Activated CD4-positive, alpha-beta T cell treated with anti-CD3 and anti-CD28 coated beads, Interleukin-2, amount 50 U/mL, for 16 hours (primary cell): ENCODE measurements at regions not wholly inside any gene's neighbourhood (a gene's known extent, or its start where the extent isn't known, plus 50 kb on each side); places are given as distances from the start of the nearest gene placed in this dataset.
"Not testable (repeated sequence)": the region's sequence is repeated elsewhere in the genome, so short reads cannot be mapped to it uniquely, and the experiment has no call there.

Experiments used
- DNase-seq: peaks from one replicate; pipeline ENCODE4 v3.0.0-alpha.2; 2020

DNA sequence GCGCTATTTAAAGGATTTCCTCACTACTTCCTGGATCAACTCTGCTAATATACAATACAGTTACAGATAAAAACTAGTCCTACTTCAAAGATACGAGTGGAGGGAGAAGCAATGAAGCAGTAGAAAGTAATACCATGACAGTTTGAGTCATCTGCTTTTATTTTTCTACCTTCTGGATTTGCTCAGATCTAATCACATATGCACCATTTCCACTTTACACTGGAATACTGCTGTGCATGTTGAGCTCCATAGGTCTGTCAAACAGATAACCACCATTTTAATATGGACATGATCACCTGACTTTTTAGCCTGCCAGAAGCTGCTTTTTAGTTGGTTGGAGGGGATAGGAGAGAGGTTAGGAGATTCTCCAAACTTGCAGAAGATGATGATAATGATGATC is 92.5 kb downstream of the MMUT start:
- DNase-seq = no peak

DNA sequence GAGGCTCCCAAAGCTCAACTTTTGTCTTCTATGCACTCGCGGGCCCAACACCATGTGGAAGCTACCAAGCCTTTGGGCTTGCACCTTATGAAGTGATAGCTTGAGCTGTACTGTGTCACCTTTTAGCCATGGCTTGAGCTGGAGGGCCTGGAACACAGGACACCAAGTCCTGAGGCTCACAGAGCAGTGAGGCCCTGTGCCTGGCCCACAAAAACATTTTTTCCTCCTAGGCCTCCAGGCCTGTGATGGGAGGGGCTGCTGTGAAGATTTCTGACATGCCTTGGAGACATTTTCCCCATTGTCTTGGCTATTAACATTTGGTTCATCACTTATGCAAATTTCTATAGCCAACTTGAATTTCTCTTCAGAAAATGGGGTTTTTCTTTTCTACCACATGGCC is 96.5 kb downstream of the MMUT start:
- no peak for DNase-seq

DNA sequence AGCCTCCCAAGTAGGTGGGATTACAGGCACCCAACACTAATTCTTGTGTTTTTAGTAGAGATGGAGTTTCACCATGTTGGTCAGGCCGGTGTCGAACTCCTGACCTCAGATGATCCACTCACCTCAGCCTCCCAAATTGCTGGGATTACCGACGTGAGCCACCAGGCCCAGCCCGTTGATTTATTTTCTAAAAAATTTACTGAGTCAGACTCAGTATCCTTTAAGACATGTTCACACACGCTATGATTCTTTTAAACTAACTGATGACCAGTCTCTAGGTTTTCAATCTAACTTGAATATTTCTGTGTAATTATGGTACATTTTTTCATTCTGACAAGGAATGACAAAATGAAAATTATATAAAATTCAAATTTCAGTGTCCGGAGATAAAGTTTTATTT is 114.5 kb downstream of the MMUT start:
- DNase-seq = no peak

DNA sequence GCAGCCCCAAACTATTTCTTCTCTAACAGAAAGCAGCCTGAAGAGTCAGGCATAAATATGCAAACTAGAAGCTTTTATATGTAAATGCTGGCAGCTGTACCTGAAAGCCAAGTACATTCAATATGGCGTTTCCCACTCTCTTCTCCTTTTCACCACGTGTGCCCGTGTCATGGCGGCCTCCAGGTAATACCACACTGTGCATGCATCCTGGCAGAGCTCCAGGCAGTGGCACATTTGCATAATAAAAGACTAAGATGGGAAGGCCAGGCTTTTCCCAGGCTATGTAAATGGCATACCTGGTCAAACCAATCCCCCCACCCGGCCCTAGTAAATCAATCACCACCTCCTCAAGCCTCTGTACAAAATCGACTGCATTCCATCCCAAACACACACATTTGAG is 120.6 kb downstream of the MMUT start:
- DNase-seq = no peak

DNA sequence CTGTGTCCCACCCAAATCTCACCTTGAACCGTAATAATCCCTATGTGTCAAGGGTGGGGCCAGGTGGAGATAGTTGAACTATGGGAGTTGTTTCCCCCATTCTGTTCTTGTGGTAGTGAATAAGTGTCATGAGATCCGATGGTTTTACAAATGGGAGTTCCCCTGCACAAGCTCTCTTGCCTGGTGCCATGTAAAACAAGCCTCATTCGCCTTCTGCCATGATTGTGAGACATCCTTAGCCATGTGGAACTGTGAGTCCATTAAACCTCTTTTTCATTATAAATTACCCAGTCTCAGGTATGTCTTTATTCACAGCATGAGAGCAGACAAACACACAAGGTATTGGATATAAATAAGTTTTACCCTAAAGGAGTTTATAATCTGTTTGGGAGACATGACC is 121.2 kb downstream of the MMUT start:
- no peak for DNase-seq

DNA sequence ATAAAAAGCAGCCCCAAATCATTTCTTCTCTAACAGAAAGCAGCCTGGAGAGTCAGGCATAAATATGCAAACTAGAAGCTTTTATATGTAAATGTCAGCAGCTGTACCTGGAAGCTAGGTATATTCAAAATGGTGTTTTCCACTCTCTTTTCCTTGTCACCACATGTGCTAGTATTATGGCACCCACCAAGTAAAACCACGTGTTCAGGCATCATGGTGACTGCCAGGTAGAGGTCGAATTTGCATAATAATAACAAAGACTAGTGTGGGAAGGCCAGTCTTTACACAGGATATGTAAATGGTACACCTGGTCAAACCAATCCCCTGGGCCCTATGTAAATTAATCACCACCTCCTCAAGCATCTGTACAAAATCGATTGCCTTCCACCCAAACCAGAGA is 124.0 kb downstream of the MMUT start:
- no peak for DNase-seq

DNA sequence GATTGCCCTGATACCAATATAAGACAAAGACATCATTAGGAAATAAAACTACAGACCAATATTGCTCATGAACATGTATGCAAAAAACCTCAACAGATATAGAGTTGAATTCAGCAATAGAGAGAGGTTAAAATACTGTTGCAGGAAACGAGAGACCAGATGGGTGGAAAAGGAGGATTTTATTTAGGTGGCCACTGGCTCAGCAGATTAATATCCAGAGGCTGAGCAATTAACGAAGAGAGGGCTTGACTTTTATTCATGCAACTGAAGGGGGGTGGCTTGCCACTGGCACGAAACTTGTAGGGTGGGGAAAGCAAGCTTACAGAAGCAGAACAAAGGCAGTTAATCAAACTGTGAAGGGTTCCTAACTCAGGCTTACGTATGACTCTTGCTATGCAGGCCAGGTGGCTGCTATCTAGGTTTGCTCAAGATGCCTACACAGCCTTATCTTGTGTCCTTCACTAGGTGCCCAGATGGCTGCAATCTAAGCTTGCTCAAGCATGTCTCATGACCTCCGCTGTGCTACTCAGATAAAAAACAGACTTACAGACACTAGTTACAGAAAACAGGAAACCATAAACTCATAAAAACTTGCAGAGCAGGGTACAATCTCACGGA is 126.4 kb downstream of the MMUT start:
- no peak for DNase-seq

DNA sequence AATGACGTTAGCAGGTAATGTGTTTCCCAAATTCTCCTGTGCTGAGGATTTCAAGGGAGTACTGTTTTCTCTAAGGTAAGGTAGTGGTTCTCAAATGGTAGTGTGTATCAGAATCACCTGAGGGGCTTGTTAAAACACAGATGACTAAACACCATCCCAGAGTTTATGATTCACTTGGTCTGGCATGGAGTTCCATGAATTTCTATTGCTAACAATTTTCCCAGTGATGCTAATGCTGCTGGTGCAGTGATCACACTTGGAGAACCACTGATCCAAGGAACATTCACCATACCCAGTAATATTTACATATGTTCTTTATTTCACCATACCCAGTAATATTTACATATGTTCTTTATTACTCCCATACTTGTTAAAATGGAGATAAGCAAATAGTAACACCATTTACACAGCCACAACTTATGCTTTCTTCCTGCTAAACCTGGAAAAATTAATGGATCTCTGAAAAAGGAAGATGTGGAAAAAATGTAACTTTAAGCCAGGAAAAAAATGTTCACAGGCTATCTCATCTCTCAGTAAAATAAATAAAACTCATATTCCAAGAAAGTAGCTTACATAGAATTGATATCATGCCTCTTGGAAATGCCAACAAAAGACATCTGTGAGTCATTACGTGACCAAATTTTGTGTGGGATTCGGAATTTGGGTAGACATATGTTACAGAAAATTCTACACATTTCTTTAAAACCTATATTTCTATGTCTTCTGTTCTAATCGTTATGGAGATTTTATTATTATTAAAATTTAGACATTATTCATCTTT is 129.5 kb downstream of the MMUT start:
- DNase-seq = no peak

DNA sequence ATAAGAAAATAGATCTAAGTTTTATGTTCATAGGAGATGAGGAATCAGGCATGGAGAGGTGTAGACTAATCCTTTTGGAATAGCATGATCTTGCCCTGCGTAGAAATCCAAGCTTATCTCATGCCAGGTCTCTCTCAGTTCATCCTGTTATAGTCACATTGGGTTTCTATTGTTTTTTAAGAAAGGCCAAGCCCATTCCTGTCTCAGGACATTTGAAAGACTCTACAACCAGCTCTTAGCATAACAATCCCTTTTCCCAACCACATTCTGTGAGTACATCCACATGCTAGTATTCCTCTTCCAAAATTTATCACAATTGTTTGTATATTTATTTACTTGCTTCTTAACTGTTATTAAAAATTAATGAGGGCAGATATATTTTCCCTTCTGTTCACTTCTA is 130.3 kb downstream of the MMUT start:
- no peak for DNase-seq

DNA sequence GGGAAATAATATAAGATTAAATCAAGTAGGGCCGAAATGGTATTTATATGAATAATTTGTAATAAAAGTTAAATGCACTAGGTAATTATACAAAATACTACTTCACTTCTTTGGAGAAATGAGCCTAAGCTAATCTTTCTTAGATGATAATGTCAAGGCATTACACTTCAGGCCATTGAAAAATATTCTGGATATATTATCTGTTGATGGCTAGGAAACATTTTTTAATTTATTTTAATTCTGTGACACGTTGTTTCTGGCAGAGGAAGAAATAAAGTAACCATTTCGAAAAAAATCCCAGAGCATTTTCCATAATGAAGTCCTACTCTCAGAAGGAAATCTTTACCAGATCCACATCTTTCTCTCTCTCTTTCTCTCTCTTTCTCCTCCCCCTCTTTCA is 133.9 kb downstream of the MMUT start:
- no peak for DNase-seq

DNA sequence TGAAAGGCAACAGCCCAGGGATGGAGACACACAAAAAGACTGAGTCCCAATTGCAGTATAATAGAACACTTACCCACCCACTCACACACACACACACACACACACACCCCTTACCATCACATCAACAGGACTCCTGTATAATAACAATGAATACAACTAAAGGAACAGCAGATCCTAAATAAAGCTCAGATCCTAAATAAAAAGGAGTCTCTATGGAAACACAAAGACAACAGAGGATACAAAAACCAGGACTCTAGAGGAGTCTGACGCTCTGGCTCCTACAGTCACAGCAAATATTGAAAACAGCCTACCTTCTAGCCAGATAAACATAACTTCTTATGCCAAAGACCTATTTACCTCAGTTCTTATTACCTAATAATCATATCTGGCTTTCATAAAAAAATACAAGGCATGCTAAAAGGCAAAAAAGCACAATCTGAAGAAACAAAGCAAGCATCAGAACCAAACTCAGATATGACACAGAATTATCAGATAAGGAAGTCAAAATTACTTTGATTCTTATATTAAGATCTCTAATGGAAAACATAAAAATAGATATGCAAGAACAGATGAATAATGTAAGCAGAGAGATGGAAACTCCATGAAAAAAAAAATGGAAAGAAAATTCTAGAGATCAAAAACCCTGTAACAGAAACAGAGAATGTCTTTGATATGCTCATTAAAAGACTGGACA is 134.9 kb downstream of the MMUT start:
- DNase-seq = no peak

DNA sequence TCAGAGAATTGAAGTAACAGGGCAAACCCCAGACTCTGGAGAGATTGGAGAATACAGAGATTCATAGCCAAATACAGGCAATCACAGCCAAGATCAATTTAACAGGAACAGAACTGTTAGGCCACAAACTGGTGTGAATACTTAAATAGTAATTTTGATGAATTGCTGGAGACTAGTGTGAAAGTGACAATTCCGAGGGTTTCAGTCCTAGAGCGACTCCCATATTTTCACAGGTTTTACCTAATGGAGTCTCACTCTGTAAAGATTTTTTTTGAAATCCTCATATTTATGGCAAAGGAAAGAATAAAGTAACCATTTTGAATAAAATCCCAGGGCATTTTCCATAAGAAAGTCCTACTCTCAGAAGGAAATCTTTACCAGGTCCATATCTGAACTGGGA is 135.5 kb downstream of the MMUT start:
- no peak for DNase-seq

DNA sequence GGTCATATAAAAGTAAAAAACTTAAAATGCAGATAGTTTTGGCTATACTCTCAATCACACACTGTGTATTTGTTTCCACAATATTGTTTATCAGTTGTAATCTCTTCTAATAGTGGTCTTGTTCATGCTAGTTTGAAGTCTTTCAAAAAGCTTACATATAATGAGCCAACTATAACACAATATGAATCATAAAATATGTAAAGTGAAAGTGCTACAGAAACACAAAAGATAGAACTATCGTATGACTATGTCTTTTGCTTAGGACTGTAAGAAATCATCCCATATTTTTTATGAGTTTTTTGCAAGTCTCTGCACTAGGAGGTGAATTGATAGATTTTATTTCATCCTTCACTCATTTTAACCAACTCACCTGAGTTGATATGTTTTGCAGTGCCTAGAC is 136.0 kb downstream of the MMUT start:
- no peak for DNase-seq

DNA sequence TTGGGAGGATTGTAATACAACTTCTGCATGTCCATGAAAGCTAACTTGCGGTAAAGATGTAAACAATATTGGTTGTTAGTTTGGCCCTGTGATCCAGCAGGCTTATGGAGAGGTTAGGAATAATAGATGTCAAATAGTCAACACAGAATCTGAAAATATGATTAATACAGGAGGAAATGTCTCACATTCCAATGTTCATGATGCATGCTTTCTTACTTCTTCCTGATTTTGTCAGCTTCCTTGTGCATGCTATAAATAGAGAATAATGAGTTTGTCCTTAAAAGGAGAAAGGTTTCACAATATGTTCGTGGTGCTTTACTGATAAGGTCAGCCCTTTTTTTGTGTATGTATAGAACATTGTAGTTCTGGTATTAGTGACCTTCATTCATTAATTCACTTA is 136.7 kb downstream of the MMUT start:
- DNase-seq = no peak

DNA sequence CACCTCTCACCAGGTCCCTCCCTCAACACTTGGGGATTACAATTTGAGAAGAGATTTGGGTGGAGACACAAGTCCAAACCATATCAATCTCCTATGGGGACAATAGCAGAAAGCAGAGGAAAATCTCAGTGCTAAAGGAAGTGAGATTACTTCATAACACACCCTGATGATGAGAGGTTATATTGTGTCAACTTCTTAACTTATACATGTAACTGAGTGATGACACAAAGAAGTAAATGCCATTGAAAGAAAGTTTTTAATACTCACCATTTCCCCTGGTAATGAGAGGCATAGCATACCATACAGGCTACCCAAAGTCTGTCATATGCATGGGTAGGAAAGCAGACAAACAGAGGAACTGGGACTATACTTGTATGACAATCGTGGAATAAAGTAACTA is 137.2 kb downstream of the MMUT start:
- DNase-seq = no peak

DNA sequence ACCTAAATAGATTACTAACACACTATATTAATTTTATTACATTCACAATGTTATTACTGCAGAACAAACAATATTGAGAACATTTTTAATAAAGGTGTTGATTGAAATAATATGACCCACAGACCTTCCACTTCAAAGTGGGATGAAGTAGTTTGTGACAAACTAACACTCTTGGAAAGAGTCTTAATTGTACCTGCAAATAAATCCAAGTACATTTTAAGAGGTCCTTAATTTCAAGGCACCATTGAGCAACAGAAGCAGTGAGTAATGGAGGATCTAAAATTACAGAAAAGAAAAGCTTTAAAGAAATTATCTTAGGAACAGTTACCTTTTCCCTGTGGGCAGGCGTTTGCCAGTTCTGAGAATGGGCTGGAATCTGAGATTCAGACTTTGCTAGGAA is 140.2 kb downstream of the MMUT start:
- DNase-seq = no peak

DNA sequence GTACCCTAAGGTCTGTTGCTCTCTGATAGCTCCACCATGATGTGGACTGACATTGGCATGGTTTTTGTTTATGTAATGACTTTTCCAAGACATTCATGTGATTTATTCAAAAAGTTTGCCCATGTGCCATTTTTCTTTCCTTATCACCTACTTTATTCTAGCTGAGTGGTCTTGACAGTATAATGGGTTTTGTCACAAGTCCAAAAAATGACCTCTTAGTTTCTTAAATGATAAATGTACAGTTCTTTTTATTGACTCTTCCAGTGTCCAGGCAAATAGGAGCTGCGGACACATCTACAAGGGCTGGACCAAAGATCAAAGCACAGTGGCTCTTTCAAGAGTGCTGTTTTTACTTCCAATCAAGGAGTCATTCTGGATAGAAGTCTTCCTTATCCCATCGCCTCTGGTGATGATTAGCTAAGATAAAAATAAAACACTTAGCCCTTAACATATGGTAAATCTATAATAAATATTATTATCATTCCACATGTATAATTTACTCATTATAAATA is 141.4 kb downstream of the MMUT start:
- no peak for DNase-seq

DNA sequence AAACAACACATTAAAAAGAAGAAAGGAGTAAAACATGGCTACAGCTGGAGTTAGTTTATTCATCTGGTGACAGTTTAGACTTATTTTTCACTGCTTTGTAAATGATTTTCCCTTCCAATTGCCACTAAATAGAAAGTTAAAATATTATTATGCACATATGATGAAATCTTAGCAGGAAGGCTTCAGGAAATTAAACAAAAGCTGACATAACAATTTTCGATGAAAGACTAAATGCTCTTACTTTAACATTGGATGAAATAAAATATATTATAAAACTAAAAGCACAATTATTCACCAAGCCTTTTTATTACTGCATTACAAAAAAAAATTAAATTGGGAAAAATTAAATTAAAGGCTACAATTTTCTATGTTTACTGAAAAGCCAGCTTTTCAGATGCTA is 158.0 kb downstream of the MMUT start:
- no peak for DNase-seq

DNA sequence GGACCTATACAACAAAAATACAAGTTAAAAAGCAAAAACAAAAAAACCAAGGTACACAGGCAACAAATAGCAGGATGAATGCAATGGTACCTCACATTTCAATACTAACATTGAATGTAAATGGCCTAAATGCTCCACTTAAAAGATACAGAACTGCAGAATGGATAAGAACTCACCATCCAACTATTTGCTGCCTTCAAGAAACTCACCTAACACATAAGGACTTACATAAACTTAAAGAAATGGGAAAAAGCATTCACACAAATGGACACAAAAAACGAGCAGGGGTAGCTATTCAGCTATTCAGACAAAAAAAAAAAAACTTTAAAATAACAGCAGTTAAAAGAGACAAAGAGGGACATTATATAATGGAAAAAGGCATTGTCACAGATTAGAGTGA is 158.7 kb downstream of the MMUT start:
- not testable (repeated sequence) for DNase-seq

DNA sequence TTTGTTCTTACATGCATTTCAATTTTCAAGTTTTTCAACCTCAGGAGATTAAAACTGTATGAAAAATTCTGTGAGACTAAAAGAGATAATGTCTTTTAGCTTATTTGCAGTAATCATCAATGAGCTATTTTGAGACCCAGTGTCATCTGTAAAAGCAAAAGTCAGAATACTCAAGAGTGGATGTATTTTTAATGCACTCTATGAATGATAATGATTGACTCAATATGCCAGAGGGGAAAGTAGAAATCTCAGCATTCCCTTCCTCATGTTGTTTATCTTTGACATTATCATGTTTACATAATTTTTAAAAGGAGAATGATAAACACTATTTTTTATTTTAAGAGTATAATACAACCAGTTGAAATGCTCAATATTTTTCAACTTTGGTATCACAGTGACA is 162.1 kb downstream of the MMUT start:
- DNase-seq = no peak

DNA sequence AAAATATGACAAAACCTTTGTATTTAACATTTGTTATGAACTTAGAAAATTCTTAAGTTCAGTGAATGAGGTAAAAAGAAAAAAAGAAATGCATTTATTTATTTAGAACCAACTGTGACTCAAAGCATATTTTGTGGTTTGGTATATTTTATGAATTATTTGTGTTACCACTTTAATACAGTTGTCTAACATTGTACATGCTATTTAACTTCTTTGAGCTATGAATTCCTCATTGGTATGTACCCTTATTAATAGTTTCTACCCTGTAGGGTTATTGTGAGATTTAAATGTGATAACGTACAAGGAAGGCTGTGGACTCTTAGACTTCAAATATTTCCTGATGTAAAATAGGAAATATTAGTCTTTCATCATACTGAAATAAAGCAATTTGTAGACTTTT is 162.6 kb downstream of the MMUT start:
- no peak for DNase-seq

DNA sequence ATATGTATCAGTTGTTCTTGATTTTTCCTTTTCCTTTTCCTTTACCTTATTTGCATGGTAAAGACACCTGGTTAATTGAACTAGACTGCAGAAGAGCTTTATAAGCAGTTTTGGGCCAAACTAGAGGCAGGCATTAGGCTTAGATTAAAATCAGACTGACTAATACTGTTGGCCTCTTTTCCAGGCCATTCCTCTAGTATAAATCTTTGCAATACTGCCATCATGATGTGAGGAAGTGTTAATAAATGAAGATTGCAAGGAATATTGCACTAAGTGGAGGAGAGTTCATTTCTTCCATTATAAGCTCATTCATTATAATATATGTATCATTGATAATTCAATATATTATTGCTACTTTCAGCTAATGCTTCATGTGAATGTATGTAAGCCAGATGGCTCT is 163.8 kb downstream of the MMUT start:
- DNase-seq = no peak

DNA sequence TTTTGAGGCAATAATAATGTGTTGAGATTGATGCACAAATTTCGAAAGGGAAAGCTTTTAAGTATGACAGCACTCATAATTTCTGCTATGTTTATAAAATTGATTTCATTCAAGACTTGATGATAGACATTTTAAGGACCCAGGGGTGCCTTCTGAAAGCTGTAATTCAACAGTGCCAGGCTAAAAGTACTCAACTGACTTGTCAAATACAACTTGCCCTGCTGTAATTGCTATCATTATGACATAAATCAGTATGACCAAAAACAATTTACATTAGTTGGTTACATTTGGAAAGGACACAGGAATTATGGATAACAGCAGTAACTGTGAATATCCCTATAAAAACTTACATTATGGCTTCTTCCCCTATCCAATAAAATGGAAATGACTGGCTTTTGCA is 178.9 kb downstream of the MMUT start:
- no peak for DNase-seq
